Peyer's patch (tissue), 4 donors: ENCODE measurements at regions not wholly inside any gene's neighbourhood (a gene's known extent, or its start where the extent isn't known, plus 50 kb on each side); places are given as distances from the start of the nearest gene placed in this dataset.

Experiments
- DNase-seq, 3 donors: peaks; one replicate each; pipeline ENCODE4 v3.0.0-alpha.2; 2017 to 2019
- H3K27ac ChIP-seq, 4 donors: fragments of 200-600 bp; sonication (generic); one replicate each; pipeline ENCODE4 v1.5.1; 2016 to 2019
- H3K27me3 ChIP-seq, 2 donors: fragments of 200-600 bp; sonication (generic); one replicate each; pipeline ENCODE4 v1.5.1; 2019
- H3K36me3 ChIP-seq, 3 donors: fragments of 200-600 bp; sonication (generic); one replicate each; pipeline ENCODE4 v1.5.1; 2016 to 2019
- H3K4me1 ChIP-seq, 4 donors: fragments of 200-600 bp; sonication (generic); one replicate each; pipeline ENCODE4 v1.5.1; 2016 to 2019
- H3K4me3 ChIP-seq, 4 donors: fragments of 200-600 bp; sonication (generic); 1 replicate in 3 of 4; 2 replicates in 1 of 4; pipeline ENCODE4 v1.5.1; 2016 to 2019; ENCODE audit warnings: mild to moderate bottlenecking in 1 of 4
- H3K9me3 ChIP-seq, 4 donors: fragments of 200-600 bp; sonication (generic); one replicate each; pipeline ENCODE4 v1.5.1; 2016 to 2019; ENCODE audit warnings: mild to moderate bottlenecking in 1 of 4
- POLR2A ChIP-seq, 2 donors: fragments of 450-650 bp; IDR thresholded peaks; one replicate each; pipeline ENCODE4 v1.5.1; 2017; ENCODE audit warnings: antibody characterized with exemption in 2 of 2, mild to moderate bottlenecking in 2 of 2, moderate library complexity in 2 of 2
- TF ChIP-seq, protein P1 (sequence below), 6 experiments: fragments of 450-650 bp in 4 of 6; fragments of 200-600 bp in 2 of 6; sonication (generic) in 1 of 6; IDR thresholded peaks; one replicate each; pipeline ENCODE4 v1.5.1; 2017 to 2019; ENCODE audit warnings: antibody characterized with exemption in 6 of 6, mild to moderate bottlenecking in 3 of 6, moderate library complexity in 1 of 6

- Histone ChIP-seq H3K4me1 (no peaks in the 10 kb centered on the region), H3K9me3 (no peaks in the 10 kb centered on the region), H3K36me3 (no peaks in the 10 kb centered on the region), H3K4me3 (no peak overlapping the region), H3K27ac (no peak overlapping the region), H3K27me3 (no peaks in the 10 kb centered on the region)
- TF ChIP-seq, protein P1, sequence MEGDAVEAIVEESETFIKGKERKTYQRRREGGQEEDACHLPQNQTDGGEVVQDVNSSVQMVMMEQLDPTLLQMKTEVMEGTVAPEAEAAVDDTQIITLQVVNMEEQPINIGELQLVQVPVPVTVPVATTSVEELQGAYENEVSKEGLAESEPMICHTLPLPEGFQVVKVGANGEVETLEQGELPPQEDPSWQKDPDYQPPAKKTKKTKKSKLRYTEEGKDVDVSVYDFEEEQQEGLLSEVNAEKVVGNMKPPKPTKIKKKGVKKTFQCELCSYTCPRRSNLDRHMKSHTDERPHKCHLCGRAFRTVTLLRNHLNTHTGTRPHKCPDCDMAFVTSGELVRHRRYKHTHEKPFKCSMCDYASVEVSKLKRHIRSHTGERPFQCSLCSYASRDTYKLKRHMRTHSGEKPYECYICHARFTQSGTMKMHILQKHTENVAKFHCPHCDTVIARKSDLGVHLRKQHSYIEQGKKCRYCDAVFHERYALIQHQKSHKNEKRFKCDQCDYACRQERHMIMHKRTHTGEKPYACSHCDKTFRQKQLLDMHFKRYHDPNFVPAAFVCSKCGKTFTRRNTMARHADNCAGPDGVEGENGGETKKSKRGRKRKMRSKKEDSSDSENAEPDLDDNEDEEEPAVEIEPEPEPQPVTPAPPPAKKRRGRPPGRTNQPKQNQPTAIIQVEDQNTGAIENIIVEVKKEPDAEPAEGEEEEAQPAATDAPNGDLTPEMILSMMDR (IDR thresholded peaks at IDR 0.05): no peak
- no peak for TF ChIP-seq POLR2A (IDR thresholded peaks at IDR 0.05)
- no peak for DNase-seq
Measured at GRCh38 chr5:155311721-155312120, 298.2 kb downstream of the KIF4B start.

GRCh38 chr5:155313518-155313917, 300.0 kb downstream of the KIF4B start:
- TF ChIP-seq, protein P1 (IDR thresholded peaks at IDR 0.05): no peak
- TF ChIP-seq POLR2A (IDR thresholded peaks at IDR 0.05): no peak
- Histone ChIP-seq H3K36me3 (no peaks in the 10 kb centered on the region), H3K27ac (no peak overlapping the region), H3K9me3 (no peaks in the 10 kb centered on the region), H3K4me3 (no peak overlapping the region), H3K4me1 (no peaks in the 10 kb centered on the region), H3K27me3 (no peaks in the 10 kb centered on the region)
- no peak for DNase-seq

DNA sequence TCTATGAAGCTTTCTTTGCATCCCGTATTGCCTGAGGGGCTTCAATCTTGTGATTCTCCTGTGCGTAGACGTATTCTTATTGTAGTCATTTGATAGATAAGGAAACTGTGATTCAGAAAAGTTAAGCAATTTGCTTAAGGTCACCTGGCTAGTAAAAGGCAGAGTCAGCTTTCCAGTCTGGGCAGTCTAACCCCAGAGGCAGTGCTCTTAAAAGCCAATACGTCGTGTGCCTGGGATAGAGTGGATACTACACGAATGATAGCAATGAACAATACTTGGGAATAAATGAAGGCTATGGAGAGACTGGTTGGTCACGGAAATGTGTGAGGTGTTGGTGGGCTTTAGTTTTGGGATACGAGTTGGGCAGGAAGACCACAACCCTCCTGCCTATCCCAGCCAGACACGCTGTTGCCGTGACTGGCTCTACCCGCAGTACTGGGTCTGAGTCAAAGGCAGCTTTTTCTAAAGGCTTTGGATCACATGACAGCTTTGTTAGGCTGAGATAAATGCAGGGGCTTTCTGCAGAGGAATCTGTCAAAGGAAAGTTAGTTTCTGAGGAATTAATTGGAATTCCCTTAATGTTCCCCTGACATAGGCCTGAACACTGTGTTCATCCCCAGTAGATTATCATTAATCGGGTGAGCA, 302.6 kb downstream of the KIF4B start:
- Histone ChIP-seq H3K36me3 (no peaks in the 10 kb centered on the region), H3K4me1 (no peaks in the 10 kb centered on the region), H3K27ac (no peak overlapping the region), H3K4me3 (no peak overlapping the region), H3K9me3 (no peaks in the 10 kb centered on the region), H3K27me3 (no peaks in the 10 kb centered on the region)
- no peak for DNase-seq
- TF ChIP-seq, protein P1 (IDR thresholded peaks at IDR 0.05): no peak
- TF ChIP-seq POLR2A (IDR thresholded peaks at IDR 0.05): no peak

- H3K9me3 ChIP-seq: no peaks in the 10 kb centered on the region
- no peak overlapping the region for H3K27ac ChIP-seq
- DNase-seq: no peak
- H3K36me3 ChIP-seq: no peaks in the 10 kb centered on the region
- no peak overlapping the region for H3K4me3 ChIP-seq
- TF ChIP-seq, protein P1 (IDR thresholded peaks at IDR 0.05): no peak
- no peak for TF ChIP-seq POLR2A (IDR thresholded peaks at IDR 0.05)
- H3K27me3 ChIP-seq: no peaks in the 10 kb centered on the region
- no peaks in the 10 kb centered on the region for H3K4me1 ChIP-seq
Measured at GRCh38 chr5:155332618-155333017, 319.1 kb downstream of the KIF4B start.

DNA sequence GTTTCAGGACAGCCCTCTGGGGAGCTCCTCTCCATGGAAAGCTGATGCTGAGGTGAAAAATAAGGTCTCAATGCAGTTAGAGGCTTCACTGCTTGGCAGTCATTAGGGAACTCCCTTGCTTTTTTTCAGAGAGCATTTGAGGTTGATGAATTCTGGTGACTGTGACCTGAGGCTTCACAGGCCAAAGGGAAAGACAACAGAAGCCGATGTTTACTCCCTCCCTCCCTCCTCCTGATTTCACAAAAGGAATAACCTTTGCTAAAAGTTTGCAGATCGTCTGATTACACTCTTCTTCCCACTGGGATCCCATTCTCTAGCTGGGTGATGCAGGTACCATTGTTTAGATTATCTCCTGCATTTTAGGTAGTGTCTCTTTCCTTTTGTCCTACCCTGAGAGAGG, 329.4 kb downstream of the KIF4B start:
- no peak overlapping the region for H3K27ac ChIP-seq
- no peaks in the 10 kb centered on the region for H3K36me3 ChIP-seq
- H3K4me3 ChIP-seq: no peak overlapping the region
- H3K4me1 ChIP-seq: no peaks in the 10 kb centered on the region
- no peaks in the 10 kb centered on the region for H3K27me3 ChIP-seq
- no peak for TF ChIP-seq POLR2A (IDR thresholded peaks at IDR 0.05)
- TF ChIP-seq, protein P1 (IDR thresholded peaks at IDR 0.05): no peak
- no peak for DNase-seq
- H3K9me3 ChIP-seq: no peaks in the 10 kb centered on the region

DNA sequence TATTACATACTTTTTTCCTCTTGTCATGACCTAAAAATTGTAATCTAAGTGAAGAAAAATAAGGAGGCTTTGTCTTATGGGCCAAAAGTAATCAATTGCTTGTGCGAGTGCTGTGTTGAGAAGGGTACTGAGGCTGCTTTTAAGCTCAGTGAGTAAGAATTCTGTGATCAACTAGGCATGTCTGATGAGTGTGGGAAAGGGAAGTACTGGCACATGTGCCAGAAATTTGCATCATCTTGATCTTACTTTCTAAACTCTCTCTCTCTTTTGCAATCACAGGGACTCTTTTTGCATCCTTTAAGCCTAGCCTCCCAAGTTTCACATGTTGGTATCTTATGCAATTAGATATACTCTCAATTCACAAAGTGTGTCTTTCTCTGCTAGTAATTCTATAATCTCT, 329.9 kb downstream of the KIF4B start:
- Histone ChIP-seq H3K4me3 (no peak overlapping the region), H3K36me3 (no peaks in the 10 kb centered on the region), H3K9me3 (no peaks in the 10 kb centered on the region), H3K27ac (no peak overlapping the region), H3K27me3 (no peaks in the 10 kb centered on the region), H3K4me1 (no peaks in the 10 kb centered on the region)
- no peak for DNase-seq
- TF ChIP-seq, protein P1 (IDR thresholded peaks at IDR 0.05): no peak
- TF ChIP-seq POLR2A (IDR thresholded peaks at IDR 0.05): no peak
